HG03354 (cell line): ENCODE measurements at regions not wholly inside any gene's neighbourhood (a gene's known extent, or its start where the extent isn't known, plus 50 kb on each side); places are given as distances from the start of the nearest gene placed in this dataset.

Experiments
- ATAC-seq: cut with Tn5 transposase; IDR thresholded peaks from one replicate; pipeline ENCODE4 v1.9.1; 2021; ENCODE audit warnings: mild to moderate bottlenecking; ENCODE audit not compliant: unreplicated experiment, poor library complexity, severe bottlenecking

DNA sequence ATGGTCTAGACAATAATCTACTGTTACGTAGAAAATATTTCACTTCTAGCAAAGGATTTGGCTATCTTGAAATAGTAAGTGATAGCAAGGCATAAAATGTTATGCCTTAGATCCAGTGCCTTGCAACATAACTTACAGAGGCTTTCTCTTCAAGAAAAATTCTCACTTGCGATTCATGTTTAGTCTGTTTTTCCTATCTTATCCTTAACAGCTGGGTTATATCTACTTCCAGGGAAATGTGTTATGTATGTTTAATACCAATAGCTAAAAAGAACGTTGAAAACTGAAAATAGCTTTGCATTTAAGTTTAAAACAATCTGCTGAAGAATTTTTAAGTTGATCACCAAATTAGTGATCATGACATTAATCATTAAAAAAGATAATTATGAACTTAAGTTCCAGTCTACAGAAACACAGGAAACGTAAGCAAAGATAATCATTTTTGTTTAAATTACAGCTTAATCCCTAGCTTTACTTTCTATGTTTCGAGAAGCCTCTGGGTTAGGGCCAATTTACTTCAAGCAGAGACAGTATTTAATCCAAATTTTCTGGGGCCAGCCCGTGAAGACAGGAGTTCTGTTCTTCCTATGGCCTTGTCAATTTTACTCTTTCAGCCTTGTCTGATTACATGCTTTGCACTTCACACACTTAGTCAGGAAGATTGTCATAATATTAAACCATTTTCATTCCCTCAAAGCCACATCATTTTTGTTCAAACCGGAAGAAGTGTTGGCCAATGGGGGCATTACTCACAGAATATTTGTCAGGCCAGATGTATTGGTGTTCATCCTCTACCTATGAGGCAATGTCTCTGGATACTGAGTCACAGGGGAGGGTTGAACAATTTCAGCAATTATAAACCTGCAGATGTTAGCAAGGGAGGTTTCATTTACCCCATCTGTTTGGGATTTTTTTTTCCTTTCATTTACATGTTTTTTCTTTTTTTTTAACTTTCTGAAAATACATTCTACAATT, 1132.9 kb upstream of the ZEB2 start:
- no peak for ATAC-seq

DNA sequence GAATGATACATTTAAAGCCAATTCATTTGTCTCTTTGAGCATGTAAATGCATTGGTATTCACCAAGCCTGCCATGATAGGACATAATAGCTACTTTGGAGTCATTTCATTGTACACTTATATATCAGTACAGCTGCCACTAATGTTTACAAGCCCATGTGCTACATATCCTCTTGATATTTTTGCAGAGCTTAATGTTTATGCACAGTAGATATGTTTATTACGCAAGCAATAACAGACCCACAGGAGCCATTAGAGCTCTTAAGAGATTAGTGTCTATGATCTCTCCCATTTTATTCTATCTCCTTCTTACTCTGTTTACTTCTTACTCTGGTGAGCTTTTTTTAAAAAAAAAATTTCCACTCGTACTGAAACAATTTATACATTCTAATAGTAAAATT, 1132.1 kb upstream of the ZEB2 start:
- ATAC-seq: no peak

- no peak for ATAC-seq
These were observed 1130.3 kb upstream of the ZEB2 start for GRCh38 chr2:145650226-145650625.

GRCh38 chr2:145649061-145649460, 1129.1 kb upstream of the ZEB2 start:
- no peak for ATAC-seq

GRCh38 chr2:145644820-145645302, 1124.9 kb upstream of the ZEB2 start:
- peak; percentile 99 for ATAC-seq

GRCh38 chr2:145638675-145639074, 1118.8 kb upstream of the ZEB2 start:
- ATAC-seq: no peak

GRCh38 chr2:145635706-145636427, 1115.9 kb upstream of the ZEB2 start:
- ATAC-seq: no peak

- no peak for ATAC-seq
These were observed 1111.6 kb upstream of the ZEB2 start for GRCh38 chr2:145631561-145631960.

GRCh38 chr2:145626301-145626700, 1106.4 kb upstream of the ZEB2 start:
- ATAC-seq: no peak

- no peak for ATAC-seq
These were observed 1105.2 kb upstream of the ZEB2 start for GRCh38 chr2:145625111-145625510.

GRCh38 chr2:145623136-145623535, 1103.2 kb upstream of the ZEB2 start:
- no peak for ATAC-seq

GRCh38 chr2:145622285-145622684, 1102.4 kb upstream of the ZEB2 start:
- no peak for ATAC-seq

DNA sequence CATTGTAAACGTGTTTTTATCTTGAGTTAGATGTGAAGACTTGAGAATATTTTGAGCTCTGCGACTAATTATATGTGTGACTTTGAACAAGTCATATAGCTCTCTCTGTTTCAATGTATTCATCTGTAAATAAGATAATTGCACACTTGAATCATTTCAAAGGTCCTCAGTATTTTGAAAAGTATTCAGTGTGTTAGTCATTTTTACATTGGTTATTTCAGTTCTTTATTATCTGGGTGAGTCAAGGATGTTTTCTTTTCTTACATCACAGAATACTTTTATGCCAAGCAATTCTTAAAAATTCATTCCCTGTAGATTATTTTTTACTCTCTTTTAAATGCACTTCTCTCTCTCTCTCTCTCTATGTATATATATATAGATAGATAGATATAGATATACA, 1098.0 kb upstream of the ZEB2 start:
- ATAC-seq: no peak

DNA sequence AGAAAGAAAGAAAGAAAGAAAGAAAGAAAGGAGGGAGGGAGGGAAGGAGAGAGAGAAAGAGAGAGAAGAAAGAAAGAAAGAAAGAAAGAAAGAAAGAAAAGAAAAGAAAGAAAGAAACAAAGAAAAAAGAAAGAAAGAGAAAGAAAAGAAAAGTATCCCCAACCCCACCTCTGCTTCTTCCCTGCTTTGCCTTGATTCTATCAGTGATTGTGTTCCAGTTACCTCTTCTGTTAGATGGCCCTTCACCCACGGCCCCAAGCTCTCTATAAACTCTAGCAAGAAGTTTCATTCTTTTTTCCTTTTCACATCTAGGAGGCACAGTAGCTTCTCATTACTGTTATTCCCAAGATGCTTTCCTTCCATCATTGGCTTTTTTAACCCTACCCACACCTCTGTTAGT, 1097.5 kb upstream of the ZEB2 start:
- no peak for ATAC-seq

DNA sequence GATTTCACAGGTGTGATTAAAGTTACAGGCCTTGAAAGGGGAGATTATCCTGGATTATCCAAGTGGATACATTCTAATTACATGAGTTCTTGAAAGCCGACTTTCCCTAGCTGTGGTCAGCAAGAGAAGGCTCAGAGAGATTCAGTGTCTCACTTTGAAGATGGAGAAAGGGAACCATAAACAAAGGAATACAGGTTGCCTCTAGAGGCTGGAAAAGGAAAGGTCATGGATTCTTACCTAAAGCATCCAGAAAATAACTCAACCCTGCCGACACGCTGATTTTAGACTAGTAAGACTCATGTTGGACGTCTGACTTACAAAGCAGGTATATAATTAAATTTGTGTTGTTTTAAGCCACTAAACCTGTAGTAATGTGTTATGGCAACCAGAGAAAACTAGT, 1095.7 kb upstream of the ZEB2 start:
- ATAC-seq: no peak

GRCh38 chr2:145609951-145610350, 1090.0 kb upstream of the ZEB2 start:
- ATAC-seq: no peak

GRCh38 chr2:145601361-145601925, 1081.5 kb upstream of the ZEB2 start:
- ATAC-seq: no peak

- no peak for ATAC-seq
These were observed 1080.9 kb upstream of the ZEB2 start for GRCh38 chr2:145600811-145601210.

GRCh38 chr2:145599756-145600155, 1079.8 kb upstream of the ZEB2 start:
- no peak for ATAC-seq

DNA sequence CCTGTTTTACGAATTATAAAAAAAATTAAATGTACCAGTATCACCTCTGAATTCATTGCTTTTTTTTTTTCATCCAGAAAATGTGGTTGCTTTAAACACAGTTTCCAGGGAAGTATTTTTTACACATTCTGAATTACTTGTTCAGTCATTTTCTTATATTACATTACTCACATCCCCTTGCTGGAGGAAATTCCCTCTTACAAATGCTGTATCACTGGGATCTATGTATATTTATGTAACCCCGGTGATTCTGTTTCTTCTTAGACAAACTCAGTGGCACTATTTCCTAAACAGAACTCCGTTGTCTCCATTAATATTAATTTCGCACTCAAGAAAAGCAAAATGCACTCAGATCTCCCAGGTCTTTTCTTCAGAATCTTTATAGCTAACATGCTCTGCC, 1078.5 kb upstream of the ZEB2 start:
- no peak for ATAC-seq
